ENCODE measurements at regions not wholly inside any gene's neighbourhood (a gene's known extent, or its start where the extent isn't known, plus 50 kb on each side); places are given as distances from the start of the nearest gene placed in this dataset.

DNA sequence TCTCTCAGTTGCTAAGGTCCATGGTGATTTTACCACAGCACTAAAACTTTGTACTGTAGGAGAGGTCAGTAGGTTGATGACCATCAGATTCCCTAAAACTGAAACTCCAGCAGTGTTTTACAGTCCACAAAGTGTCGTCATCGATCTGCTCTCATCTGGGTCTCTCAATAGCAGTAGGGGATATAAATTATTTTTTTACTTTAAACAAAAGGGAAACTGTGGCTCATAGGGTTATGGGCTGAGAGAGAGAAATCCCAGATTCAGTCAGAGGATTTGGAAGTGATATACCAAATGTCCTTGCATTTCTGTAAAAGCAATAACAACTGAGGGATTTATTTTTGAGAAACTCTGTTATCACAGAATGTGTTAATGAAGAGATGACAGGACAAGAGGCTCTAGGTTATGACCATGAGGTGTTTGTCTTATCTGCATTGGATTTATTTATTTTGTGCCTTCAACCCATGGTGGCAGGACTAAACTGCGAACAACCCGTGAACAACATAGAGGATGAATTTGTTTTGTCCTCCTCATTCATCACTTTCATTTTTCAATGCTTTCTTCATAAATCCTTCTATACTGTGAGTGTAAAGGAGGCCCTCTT, 869.7 kb downstream of the OTOL1 start:
- no peak for TF ChIP-seq POLR2A (IDR thresholded peaks at IDR 0.05)
- TF ChIP-seq, protein P1, sequence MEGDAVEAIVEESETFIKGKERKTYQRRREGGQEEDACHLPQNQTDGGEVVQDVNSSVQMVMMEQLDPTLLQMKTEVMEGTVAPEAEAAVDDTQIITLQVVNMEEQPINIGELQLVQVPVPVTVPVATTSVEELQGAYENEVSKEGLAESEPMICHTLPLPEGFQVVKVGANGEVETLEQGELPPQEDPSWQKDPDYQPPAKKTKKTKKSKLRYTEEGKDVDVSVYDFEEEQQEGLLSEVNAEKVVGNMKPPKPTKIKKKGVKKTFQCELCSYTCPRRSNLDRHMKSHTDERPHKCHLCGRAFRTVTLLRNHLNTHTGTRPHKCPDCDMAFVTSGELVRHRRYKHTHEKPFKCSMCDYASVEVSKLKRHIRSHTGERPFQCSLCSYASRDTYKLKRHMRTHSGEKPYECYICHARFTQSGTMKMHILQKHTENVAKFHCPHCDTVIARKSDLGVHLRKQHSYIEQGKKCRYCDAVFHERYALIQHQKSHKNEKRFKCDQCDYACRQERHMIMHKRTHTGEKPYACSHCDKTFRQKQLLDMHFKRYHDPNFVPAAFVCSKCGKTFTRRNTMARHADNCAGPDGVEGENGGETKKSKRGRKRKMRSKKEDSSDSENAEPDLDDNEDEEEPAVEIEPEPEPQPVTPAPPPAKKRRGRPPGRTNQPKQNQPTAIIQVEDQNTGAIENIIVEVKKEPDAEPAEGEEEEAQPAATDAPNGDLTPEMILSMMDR (IDR thresholded peaks at IDR 0.05): no peak
